NCI-H2196 (cell line): ENCODE measurements at regions not wholly inside any gene's neighbourhood (a gene's known extent, or its start where the extent isn't known, plus 50 kb on each side); places are given as distances from the start of the nearest gene placed in this dataset.
"Not testable (repeated sequence)": the region's sequence is repeated elsewhere in the genome, so short reads cannot be mapped to it uniquely, and the experiment has no call there.

ENCODE experiments used
- DNase-seq: peaks from one replicate; lab custom pipeline; 2025; ENCODE audit not compliant: unreplicated experiment; lab: John Stamatoyannopoulos, UW

GRCh38 chr10:131022981-131023380 lies 288.5 kb downstream of the TCERG1L start:
- DNase-seq, result no peak

DNA sequence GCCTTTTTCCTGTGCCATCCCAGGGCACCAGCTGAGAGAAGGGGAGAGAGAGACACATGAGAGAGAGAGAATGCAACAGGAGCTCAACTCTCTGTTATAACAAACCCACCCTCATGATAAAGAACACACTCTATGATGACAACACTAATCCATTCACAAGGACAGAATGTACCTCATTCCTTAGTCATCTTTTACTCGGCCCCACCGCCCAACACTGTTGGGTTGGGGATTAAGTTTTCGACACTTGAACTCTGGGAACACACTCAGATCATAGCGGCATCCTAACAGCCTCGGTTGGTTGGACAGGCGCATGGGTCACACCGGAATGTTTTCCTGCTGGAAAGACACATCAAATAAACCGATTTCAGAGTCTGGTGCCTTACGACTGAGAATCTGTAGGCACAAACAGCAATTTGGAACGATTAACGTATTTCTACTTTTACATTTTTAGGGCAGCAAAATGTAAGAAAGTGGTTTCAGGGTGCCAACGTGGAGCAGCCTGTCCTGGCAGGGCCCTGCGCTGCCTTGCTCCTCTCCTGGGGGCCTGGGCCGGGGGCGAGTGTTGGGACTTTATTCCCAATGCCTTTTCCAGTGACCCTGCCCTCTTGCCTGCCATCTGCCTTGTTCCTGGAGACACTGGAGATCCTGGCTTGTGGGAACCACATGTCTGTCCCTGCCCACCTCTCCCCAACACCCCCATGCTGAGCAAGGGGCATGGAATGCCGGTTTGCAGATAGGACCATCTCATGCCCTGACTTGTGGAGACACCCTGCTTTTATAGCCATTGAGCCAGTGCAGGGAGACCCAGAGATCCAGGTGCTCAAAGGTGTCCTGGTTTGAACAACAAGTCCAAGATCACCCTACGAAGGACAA lies 287.0 kb downstream of the TCERG1L start:
- DNase-seq, result no peak

DNA sequence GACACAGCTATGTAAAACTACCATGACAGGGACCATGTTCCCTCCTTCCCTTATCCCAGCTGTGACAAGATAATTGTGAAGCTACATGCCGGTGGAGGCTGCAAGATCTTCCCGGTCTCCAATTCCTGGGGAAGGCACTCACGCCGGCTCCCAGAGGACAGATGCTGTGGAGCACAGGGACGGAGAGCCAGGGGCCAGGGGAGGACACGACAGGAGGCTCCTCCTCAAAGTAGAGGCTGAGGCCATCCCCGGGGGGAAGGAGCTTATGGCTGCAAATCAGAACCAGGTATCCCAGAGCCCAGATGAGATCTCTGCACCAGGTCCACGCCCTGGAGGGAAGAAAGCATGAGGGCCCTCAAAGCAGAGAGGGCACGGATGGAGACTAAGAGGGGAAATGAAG lies 286.2 kb downstream of the TCERG1L start:
- DNase-seq, result no peak

GRCh38 chr10:131027256-131027655 lies 284.3 kb downstream of the TCERG1L start:
- no peak for DNase-seq

- DNase-seq, result no peak
These were observed 280.2 kb downstream of the TCERG1L start for GRCh38 chr10:131031346-131031745.

GRCh38 chr10:131032329-131033165 lies 279.0 kb downstream of the TCERG1L start:
- no peak for DNase-seq

DNA sequence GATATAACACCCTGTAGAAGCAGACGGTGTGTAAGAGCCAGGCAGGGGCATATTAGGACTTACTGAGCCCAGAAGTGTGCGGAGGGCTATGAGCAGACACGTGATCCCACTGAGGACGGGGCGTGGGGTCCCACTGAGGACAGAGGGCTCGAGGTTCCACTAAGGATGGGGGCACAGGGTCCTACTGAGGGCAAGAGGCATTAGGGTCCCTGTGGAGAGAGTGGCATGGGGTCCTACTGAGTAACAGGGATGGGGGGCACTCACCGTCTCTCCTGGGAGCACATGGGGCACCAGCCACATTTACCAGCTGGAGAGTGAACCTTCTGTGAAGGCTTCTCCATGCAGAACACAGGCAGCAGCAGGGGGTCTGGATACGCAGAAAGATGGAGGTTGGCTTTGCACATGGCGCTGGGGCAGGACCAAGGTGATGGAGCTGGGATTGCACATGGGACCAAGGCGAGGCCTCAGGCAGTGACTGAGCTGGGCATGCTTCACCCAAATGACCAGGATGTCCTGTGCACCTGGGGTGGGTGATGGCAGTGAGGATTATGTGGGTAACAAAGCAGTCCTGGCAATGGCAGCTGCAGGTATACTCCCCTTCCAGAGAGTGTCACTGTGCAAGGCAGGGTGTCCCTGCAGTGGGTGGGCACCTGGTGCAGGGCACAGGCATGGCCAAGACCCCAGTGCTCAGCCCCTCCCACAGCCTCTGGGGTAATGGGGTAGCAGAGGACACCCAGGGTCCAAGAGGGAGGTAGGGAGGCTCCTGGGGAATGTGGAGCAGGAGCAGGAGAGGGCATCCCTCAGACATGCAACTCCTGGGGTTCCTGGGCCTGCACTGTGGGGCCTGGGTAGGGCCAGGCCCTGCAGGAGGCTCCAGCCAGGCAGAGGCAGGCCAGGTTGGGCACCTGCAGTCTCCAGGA lies 278.1 kb downstream of the TCERG1L start:
- DNase-seq, result no peak

GRCh38 chr10:131034451-131034850 lies 277.1 kb downstream of the TCERG1L start:
- no peak for DNase-seq

DNA sequence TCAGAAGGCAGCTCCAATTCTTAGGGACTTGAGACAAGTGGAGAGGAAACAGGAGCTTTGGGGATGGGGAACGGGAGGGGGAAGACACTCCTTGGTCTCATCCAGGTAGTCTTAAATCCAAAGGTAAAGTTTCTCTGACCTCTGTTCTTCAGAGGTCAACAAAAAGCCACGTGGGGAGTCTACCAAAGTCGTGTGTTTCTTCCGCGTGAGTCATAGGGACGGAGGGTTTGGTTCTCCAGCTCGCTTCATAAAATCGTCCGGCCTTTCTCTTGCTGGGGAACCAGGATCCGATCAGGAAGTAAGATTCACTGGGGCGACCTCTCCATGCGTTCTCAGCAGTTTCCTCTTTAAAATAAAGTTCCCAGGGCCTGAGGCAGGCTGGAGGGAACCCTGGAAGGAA lies 275.7 kb downstream of the TCERG1L start:
- no peak for DNase-seq

- no peak for DNase-seq
These were observed 273.5 kb downstream of the TCERG1L start for GRCh38 chr10:131038056-131038455.

DNA sequence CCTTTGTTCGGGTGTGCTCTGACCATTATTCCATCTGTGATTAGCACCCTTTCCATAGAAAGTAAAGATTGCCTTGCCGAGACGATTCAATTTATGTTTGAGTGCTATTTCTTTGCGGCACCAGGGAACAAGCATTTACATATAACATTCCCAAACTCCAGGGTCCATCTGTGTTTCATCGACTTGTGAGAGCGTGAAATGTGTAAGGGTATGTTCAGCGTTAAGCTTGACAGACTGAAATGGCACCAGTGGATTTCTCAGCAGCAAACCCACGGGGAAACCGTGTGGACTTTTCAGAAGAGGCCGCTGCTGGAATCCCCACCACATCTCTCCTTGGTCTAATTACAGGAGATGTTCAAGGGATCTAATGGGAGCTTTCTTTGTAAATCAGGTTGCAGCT lies 270.5 kb downstream of the TCERG1L start:
- no peak for DNase-seq

DNA sequence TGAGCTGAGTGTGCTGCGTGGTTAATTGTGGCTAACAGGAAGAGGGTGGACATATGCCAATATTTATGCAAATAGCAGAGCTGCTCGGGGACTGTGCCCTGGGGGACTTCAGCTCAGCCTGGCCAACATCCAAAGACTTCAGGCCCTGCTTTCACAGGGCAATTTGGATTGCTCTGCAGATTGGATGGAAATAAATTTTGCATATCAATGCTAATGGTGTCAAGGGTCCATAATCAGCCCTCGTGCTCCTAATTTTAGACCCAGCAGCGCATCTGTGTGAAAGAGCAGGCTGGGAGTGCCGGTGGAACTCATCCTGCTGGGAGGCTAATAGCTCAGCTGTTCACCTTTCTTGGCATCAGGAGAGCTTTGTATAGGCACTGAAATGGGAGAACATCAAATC lies 270.1 kb downstream of the TCERG1L start:
- DNase-seq, result no peak

GRCh38 chr10:131042015-131042414 lies 269.5 kb downstream of the TCERG1L start:
- DNase-seq, result not testable (repeated sequence)
